ENCODE measurements at regions not wholly inside any gene's neighbourhood (a gene's known extent, or its start where the extent isn't known, plus 50 kb on each side); places are given as distances from the start of the nearest gene placed in this dataset.

GRCh38 chr3:25142609-25143355, 285.3 kb upstream of the RARB start:
- DNase-seq, result no peak

- DNase-seq, result no peak
Measured at GRCh38 chr3:25143356-25144025, 284.6 kb upstream of the RARB start.

GRCh38 chr3:25144430-25144829, 283.6 kb upstream of the RARB start:
- no peak for DNase-seq

- DNase-seq, result no peak
Measured at GRCh38 chr3:25145176-25145575, 282.9 kb upstream of the RARB start.

GRCh38 chr3:25150199-25150598, 277.9 kb upstream of the RARB start:
- DNase-seq, result no peak

GRCh38 chr3:25151281-25151902, 276.7 kb upstream of the RARB start:
- no peak for DNase-seq

- no peak for DNase-seq
Measured at GRCh38 chr3:25151903-25152295, 276.2 kb upstream of the RARB start.

GRCh38 chr3:25153136-25153535, 274.9 kb upstream of the RARB start:
- DNase-seq, result no peak

GRCh38 chr3:25153561-25153960, 274.5 kb upstream of the RARB start:
- DNase-seq, result no peak

- no peak for DNase-seq
Measured at GRCh38 chr3:25155652-25156471, 272.2 kb upstream of the RARB start.

- DNase-seq, result no peak
Measured at GRCh38 chr3:25156626-25157025, 271.4 kb upstream of the RARB start.

- no peak for DNase-seq
Measured at GRCh38 chr3:25165306-25165705, 262.8 kb upstream of the RARB start.

- no peak for DNase-seq
Measured at GRCh38 chr3:25166016-25166415, 262.0 kb upstream of the RARB start.

- no peak for DNase-seq
Measured at GRCh38 chr3:25169151-25169550, 258.9 kb upstream of the RARB start.

- no peak for DNase-seq
Measured at GRCh38 chr3:25170021-25170420, 258.0 kb upstream of the RARB start.

GRCh38 chr3:25171118-25171807, 256.8 kb upstream of the RARB start:
- DNase-seq, result no peak

GRCh38 chr3:25171897-25172296, 256.2 kb upstream of the RARB start:
- DNase-seq, result no peak

- DNase-seq, result no peak
Measured at GRCh38 chr3:25173606-25174005, 254.5 kb upstream of the RARB start.

GRCh38 chr3:25174251-25174650, 253.8 kb upstream of the RARB start:
- no peak for DNase-seq

- no peak for DNase-seq
Measured at GRCh38 chr3:25177041-25177440, 251.0 kb upstream of the RARB start.

GRCh38 chr3:25178672-25179071, 249.4 kb upstream of the RARB start:
- DNase-seq, result no peak
